HFF-Myc (cell line): ENCODE measurements at regions not wholly inside any gene's neighbourhood (a gene's known extent, or its start where the extent isn't known, plus 50 kb on each side); places are given as distances from the start of the nearest gene placed in this dataset.

Source experiments
- DNase-seq: peaks from one replicate; pipeline ENCODE4 v3.0.0-alpha.2; 2011; ENCODE audit warnings: low read depth; ENCODE audit errors: extremely low read depth
- H3K4me3 ChIP-seq: replicated peaks from 2 replicates; pipeline ENCODE4 v1.5.1; 2011; ENCODE audit warnings: low read depth, mild to moderate bottlenecking, control low read depth, low read length
- CTCF ChIP-seq: IDR thresholded peaks from 2 replicates; pipeline ENCODE4 v1.5.1; 2012; ENCODE audit warnings: mild to moderate bottlenecking, low read depth, low read length, control low read depth; ENCODE audit errors: missing control alignments

- TF ChIP-seq CTCF = no peak
- H3K4me3 ChIP-seq = no peak overlapping the region
- DNase-seq = no peak
Measured at GRCh38 chr5:124065508-124065907, 553.5 kb downstream of the CSNK1G3 start.

DNA sequence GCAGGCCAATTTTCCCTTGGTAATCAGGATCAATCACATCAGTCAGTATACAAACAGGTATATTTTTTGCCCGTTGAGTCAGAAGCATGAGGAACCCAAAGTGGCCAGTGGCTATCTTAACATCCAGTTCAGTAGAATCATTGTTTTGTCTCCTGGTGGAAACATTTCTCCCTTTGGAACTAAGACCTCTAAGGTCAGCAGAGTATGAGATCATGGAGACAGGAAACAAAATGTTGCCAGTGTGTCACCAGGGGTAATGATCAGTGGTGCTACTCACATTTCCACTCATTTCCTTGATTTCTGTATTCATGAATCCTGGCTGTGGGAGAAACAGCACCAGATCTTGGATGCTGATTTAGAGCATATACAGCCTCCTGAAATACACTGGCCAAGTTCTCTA, 553.0 kb downstream of the CSNK1G3 start:
- TF ChIP-seq CTCF = no peak
- H3K4me3 ChIP-seq = no peak overlapping the region
- no peak for DNase-seq

GRCh38 chr5:124061663-124062062, 549.7 kb downstream of the CSNK1G3 start:
- no peak for TF ChIP-seq CTCF
- no peak for DNase-seq
- no peak overlapping the region for H3K4me3 ChIP-seq

DNA sequence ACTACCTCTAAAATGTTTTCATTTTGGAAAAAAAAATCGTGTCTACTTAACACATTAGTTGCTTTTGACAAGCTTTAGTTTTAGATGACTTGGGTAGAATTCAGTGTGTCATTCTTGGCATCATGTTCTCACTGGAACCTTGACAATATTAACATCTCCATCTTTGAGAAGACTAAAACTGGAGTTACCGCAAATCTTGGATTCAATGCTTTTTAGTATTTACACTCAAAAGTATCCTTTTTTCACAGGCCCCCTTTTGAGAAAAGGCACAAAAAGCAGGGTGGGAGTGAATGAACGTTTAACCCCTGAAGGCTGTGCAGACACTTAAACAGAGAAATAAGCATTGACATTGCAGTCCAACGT, 549.1 kb downstream of the CSNK1G3 start:
- TF ChIP-seq CTCF = no peak
- DNase-seq = no peak
- no peak overlapping the region for H3K4me3 ChIP-seq

DNA sequence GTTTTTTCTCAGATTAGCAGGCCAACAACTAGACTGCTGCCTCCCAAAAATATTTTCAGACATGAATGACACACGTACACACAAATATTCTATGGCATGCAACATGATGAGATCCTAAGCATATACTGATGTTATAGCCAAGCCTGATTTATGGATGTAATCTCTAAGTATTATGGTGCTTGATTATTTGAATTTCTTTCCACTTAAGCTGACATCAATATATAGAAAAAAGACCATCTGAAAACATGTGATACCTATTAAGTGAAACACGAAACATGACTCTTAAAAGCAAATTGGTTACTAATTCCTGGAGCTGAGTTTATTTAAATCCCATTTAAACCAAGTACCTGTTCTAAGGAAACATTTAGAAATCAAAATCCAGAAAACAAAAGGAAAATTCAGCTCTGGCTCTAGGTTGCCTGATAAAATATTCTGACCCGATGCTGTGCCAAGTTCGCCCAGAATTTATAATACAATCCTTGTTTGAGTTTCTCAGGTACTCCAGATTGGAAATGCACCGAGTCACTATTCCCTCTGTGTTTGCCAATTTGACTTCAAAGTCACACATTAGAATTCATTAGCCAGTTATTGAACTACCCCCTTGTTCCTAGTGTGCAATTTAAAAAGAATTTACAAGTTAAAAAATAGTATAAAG, 548.6 kb downstream of the CSNK1G3 start:
- H3K4me3 ChIP-seq = no peak overlapping the region
- DNase-seq = no peak
- TF ChIP-seq CTCF = no peak

DNA sequence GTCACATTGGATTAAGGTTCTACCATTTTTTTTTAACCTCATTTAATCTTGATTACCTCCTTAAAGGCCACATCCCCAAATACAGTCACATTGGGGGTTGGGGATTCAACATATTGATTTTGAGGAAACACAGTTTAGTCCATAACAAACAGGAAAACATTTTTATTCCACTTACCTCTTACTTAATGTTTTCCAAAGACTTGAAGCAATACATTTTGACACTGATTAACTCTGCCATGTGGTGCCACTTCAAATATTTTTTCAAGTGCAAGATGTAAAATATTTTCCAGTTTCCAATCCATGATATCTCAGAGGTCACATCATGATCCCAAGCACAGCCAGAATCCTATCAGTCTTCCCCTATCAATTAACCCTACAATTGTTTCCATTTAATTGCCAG, 548.0 kb downstream of the CSNK1G3 start:
- H3K4me3 ChIP-seq = no peak overlapping the region
- no peak for DNase-seq

More for the DNA sequence above, 548.0 kb downstream of the CSNK1G3 start:
- no peak for TF ChIP-seq CTCF
